ENCODE measurements at regions not wholly inside any gene's neighbourhood (a gene's known extent, or its start where the extent isn't known, plus 50 kb on each side); places are given as distances from the start of the nearest gene placed in this dataset.

DNA sequence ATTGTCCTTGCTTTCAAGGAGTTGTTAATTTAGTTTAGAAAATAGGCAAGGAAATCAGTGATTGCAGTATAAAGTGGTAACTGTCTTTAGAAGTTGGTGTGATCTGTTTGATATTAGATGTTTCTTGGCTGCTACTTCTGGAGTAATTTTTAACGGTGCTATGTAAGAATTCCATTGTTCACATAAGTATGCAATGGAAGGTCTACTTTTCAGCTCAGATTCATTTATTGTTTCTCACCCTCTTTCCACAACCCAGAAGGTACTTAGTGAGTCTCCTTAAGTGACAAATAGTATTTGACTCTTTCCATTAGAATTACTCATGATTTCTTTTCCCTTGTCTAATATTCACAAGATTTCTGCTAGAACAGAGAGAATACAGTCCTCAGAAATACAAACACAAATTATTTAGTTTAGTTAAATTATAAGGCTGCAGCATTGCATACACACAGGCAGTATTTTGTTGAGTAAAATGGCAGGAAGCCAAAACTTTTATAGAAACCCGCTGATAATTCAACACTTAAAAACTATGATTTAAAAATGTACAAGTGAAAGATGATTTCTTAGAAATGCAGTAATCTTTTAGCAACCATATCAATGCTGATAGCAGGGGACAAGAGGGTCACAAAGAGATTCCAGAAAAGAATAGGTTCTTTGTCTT lies 554.3 kb downstream of the CD109 start:
- TF ChIP-seq, protein P1, sequence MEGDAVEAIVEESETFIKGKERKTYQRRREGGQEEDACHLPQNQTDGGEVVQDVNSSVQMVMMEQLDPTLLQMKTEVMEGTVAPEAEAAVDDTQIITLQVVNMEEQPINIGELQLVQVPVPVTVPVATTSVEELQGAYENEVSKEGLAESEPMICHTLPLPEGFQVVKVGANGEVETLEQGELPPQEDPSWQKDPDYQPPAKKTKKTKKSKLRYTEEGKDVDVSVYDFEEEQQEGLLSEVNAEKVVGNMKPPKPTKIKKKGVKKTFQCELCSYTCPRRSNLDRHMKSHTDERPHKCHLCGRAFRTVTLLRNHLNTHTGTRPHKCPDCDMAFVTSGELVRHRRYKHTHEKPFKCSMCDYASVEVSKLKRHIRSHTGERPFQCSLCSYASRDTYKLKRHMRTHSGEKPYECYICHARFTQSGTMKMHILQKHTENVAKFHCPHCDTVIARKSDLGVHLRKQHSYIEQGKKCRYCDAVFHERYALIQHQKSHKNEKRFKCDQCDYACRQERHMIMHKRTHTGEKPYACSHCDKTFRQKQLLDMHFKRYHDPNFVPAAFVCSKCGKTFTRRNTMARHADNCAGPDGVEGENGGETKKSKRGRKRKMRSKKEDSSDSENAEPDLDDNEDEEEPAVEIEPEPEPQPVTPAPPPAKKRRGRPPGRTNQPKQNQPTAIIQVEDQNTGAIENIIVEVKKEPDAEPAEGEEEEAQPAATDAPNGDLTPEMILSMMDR (IDR thresholded peaks at IDR 0.05 in 8 of 11, conservative IDR thresholded peaks at IDR 0.05 in 3 of 11), result no peak
- no peak for TF ChIP-seq POLR2A (IDR thresholded peaks at IDR 0.05)
